ENCODE measurements at regions not wholly inside any gene's neighbourhood (a gene's known extent, or its start where the extent isn't known, plus 50 kb on each side); places are given as distances from the start of the nearest gene placed in this dataset.

DNA sequence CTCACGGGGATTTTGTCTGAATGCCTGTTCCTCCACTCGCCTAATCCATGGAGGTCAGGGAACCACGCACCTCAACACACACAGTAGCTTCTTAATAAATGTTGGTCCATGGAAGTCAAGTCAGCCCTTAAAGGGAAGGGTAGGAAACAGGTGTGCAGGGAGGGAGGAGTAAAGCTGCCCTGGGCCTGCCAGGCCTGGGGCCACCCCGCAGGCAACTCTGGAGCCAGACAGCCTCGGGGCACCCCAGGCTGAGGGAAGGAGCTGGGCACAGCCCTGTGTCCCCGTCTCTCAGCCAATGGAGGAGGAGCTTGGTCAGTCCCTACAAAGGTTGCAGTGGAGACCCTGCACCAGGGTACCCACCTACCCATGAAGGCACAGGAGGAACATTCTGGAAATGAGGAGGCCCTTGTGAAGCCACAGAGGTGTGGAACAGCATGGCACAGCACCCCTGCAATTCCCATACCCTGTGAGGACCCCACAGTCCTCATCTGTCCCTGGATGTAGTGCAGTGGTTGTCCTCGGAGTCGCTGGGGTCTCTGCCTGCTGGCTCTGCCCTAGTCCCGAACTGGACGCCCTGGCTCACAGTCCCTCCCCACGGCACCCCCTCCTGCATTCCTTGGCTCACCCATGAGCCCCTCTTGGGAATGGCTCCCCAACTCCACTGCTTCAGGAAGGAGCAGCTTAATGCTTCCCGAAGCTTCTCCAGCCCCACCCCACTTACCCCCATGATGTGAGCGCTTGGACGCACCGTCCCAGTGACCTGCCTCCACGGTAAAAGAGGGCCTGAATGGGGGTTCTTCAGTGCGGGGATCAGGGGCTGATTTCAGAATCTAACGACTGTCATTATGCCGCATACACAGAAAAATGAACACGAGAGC is 79.2 kb upstream of the INSIG1 start:
- no peak for DNase-seq (ENCODE audit: low spot score)
- H3K9me2 ChIP-seq (ENCODE audit: insufficient read depth): no peaks in the 10 kb centered on the region
- Mint-ChIP-seq H3K27ac (no peak overlapping the region), H3K4me3 (no peak overlapping the region), H3K4me1 (peaks cover 24% of the 10 kb centered on the region), H3K9me3 (no peaks in the 10 kb centered on the region; the same call in 2 of the 3 replicates), H3K36me3 (ENCODE audit: low read depth) (no peaks in the 10 kb centered on the region), H3K27me3 (ENCODE audit: insufficient read depth, low read depth, poor library complexity) (peaks cover 13% of the 10 kb centered on the region)
- H2AFZ ChIP-seq: no peak overlapping the region
- H4K20me1 ChIP-seq (replicated peaks; ENCODE audit: insufficient read depth): no peaks in the 10 kb centered on the region
- H3K27me3 ChIP-seq (ENCODE audit: insufficient read depth): no peaks in the 10 kb centered on the region
- TF ChIP-seq ZNF114 (CRISPR knock-in tag; IDR thresholded peaks at IDR 0.05) (no peak), JUNB (IDR thresholded peaks at IDR 0.05; ENCODE audit: unreplicated experiment) (no peak), EZH2phosphoT487 (IDR thresholded peaks at IDR 0.05; ENCODE audit: unreplicated experiment) (no peak), CREB1 (CRISPR knock-in tag; IDR thresholded peaks at IDR 0.05; ENCODE audit: low read depth) (no peak), STAT1 (IDR thresholded peaks at IDR 0.05; ENCODE audit: unreplicated experiment) (no peak), EZH2 (IDR thresholded peaks at IDR 0.05; ENCODE audit: low read depth, unreplicated experiment) (no peak), NANOG (IDR thresholded peaks at IDR 0.05; ENCODE audit: borderline replicate concordance) (no peak), POLR2AphosphoS5 (IDR thresholded peaks at IDR 0.05; ENCODE audit: low read depth) (no peak), ZNF331 (CRISPR knock-in tag; IDR thresholded peaks at IDR 0.05; ENCODE audit: low read depth) (no peak)
- TF ChIP-seq, protein P1, sequence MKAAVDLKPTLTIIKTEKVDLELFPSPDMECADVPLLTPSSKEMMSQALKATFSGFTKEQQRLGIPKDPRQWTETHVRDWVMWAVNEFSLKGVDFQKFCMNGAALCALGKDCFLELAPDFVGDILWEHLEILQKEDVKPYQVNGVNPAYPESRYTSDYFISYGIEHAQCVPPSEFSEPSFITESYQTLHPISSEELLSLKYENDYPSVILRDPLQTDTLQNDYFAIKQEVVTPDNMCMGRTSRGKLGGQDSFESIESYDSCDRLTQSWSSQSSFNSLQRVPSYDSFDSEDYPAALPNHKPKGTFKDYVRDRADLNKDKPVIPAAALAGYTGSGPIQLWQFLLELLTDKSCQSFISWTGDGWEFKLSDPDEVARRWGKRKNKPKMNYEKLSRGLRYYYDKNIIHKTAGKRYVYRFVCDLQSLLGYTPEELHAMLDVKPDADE (IDR thresholded peaks at IDR 0.05): no peak
- TF ChIP-seq, protein P2, sequence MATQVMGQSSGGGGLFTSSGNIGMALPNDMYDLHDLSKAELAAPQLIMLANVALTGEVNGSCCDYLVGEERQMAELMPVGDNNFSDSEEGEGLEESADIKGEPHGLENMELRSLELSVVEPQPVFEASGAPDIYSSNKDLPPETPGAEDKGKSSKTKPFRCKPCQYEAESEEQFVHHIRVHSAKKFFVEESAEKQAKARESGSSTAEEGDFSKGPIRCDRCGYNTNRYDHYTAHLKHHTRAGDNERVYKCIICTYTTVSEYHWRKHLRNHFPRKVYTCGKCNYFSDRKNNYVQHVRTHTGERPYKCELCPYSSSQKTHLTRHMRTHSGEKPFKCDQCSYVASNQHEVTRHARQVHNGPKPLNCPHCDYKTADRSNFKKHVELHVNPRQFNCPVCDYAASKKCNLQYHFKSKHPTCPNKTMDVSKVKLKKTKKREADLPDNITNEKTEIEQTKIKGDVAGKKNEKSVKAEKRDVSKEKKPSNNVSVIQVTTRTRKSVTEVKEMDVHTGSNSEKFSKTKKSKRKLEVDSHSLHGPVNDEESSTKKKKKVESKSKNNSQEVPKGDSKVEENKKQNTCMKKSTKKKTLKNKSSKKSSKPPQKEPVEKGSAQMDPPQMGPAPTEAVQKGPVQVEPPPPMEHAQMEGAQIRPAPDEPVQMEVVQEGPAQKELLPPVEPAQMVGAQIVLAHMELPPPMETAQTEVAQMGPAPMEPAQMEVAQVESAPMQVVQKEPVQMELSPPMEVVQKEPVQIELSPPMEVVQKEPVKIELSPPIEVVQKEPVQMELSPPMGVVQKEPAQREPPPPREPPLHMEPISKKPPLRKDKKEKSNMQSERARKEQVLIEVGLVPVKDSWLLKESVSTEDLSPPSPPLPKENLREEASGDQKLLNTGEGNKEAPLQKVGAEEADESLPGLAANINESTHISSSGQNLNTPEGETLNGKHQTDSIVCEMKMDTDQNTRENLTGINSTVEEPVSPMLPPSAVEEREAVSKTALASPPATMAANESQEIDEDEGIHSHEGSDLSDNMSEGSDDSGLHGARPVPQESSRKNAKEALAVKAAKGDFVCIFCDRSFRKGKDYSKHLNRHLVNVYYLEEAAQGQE (IDR thresholded peaks at IDR 0.05; ENCODE audit: unreplicated experiment): no peak
- TF ChIP-seq, protein P3, sequence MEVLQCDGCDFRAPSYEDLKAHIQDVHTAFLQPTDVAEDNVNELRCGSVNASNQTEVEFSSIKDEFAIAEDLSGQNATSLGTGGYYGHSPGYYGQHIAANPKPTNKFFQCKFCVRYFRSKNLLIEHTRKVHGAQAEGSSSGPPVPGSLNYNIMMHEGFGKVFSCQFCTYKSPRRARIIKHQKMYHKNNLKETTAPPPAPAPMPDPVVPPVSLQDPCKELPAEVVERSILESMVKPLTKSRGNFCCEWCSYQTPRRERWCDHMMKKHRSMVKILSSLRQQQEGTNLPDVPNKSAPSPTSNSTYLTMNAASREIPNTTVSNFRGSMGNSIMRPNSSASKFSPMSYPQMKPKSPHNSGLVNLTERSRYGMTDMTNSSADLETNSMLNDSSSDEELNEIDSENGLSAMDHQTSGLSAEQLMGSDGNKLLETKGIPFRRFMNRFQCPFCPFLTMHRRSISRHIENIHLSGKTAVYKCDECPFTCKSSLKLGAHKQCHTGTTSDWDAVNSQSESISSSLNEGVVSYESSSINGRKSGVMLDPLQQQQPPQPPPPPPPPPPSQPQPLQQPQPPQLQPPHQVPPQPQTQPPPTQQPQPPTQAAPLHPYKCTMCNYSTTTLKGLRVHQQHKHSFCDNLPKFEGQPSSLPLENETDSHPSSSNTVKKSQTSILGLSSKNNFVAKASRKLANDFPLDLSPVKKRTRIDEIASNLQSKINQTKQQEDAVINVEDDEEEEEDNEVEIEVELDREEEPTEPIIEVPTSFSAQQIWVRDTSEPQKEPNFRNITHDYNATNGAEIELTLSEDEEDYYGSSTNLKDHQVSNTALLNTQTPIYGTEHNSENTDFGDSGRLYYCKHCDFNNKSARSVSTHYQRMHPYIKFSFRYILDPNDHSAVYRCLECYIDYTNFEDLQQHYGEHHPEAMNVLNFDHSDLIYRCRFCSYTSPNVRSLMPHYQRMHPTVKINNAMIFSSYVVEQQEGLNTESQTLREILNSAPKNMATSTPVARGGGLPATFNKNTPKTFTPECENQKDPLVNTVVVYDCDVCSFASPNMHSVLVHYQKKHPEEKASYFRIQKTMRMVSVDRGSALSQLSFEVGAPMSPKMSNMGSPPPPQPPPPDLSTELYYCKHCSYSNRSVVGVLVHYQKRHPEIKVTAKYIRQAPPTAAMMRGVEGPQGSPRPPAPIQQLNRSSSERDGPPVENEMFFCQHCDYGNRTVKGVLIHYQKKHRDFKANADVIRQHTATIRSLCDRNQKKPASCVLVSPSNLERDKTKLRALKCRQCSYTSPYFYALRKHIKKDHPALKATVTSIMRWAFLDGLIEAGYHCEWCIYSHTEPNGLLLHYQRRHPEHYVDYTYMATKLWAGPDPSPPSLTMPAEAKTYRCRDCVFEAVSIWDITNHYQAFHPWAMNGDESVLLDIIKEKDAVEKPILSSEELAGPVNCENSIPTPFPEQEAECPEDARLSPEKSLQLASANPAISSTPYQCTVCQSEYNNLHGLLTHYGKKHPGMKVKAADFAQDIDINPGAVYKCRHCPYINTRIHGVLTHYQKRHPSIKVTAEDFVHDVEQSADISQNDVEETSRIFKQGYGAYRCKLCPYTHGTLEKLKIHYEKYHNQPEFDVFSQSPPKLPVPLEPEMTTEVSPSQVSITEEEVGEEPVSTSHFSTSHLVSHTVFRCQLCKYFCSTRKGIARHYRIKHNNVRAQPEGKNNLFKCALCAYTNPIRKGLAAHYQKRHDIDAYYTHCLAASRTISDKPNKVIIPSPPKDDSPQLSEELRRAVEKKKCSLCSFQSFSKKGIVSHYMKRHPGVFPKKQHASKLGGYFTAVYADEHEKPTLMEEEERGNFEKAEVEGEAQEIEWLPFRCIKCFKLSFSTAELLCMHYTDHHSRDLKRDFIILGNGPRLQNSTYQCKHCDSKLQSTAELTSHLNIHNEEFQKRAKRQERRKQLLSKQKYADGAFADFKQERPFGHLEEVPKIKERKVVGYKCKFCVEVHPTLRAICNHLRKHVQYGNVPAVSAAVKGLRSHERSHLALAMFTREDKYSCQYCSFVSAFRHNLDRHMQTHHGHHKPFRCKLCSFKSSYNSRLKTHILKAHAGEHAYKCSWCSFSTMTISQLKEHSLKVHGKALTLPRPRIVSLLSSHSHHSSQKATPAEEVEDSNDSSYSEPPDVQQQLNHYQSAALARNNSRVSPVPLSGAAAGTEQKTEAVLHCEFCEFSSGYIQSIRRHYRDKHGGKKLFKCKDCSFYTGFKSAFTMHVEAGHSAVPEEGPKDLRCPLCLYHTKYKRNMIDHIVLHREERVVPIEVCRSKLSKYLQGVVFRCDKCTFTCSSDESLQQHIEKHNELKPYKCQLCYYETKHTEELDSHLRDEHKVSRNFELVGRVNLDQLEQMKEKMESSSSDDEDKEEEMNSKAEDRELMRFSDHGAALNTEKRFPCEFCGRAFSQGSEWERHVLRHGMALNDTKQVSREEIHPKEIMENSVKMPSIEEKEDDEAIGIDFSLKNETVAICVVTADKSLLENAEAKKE (CRISPR knock-in tag; IDR thresholded peaks at IDR 0.05): no peak
- TF ChIP-seq, protein P4, sequence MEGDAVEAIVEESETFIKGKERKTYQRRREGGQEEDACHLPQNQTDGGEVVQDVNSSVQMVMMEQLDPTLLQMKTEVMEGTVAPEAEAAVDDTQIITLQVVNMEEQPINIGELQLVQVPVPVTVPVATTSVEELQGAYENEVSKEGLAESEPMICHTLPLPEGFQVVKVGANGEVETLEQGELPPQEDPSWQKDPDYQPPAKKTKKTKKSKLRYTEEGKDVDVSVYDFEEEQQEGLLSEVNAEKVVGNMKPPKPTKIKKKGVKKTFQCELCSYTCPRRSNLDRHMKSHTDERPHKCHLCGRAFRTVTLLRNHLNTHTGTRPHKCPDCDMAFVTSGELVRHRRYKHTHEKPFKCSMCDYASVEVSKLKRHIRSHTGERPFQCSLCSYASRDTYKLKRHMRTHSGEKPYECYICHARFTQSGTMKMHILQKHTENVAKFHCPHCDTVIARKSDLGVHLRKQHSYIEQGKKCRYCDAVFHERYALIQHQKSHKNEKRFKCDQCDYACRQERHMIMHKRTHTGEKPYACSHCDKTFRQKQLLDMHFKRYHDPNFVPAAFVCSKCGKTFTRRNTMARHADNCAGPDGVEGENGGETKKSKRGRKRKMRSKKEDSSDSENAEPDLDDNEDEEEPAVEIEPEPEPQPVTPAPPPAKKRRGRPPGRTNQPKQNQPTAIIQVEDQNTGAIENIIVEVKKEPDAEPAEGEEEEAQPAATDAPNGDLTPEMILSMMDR (conservative IDR thresholded peaks at IDR 0.05; ENCODE audit: low read depth in 2 of 2): no peak
- no peaks in the 10 kb centered on the region for H3F3A ChIP-seq (replicated peaks; ENCODE audit: low read depth)
- H3K4me2 ChIP-seq: no peak overlapping the region
- H3K27ac ChIP-seq (ENCODE audit: low read depth): no peak overlapping the region
- no peak for ATAC-seq
- H3K4me3 ChIP-seq: no peak overlapping the region
- no peaks in the 10 kb centered on the region for H3K36me3 ChIP-seq (ENCODE audit: insufficient read depth)
- H3K4me1 ChIP-seq (ENCODE audit: insufficient read depth): no peaks in the 10 kb centered on the region
- no peaks in the 10 kb centered on the region for H3K79me2 ChIP-seq (replicated peaks; ENCODE audit: insufficient read depth)

Measured in GM23338 (cell line).